Neural progenitor cell (in vitro differentiated cells): ENCODE measurements at regions not wholly inside any gene's neighbourhood (a gene's known extent, or its start where the extent isn't known, plus 50 kb on each side); places are given as distances from the start of the nearest gene placed in this dataset.

Experiments used
- DNase-seq: peaks from one replicate; pipeline ENCODE4 v3.0.0-alpha.2; 2016; ENCODE audit warnings: low spot score
- H2AFZ ChIP-seq: fragments of 200-600 bp; sonication (generic); replicated peaks from 2 replicates; pipeline ENCODE4 v1.6.1; 2016; ENCODE audit warnings: antibody characterized with exemption
- H3F3A ChIP-seq: fragments of 200-600 bp; sonication (generic); 2 replicates; pipeline ENCODE4 v1.6.1; 2016; ENCODE audit warnings: antibody characterized with exemption, low read depth
- H3K27ac ChIP-seq: fragments of 200-600 bp; sonication (generic); 2 replicates; pipeline ENCODE4 v1.5.1; 2016; ENCODE audit warnings: mild to moderate bottlenecking
- H3K27me3 ChIP-seq: fragments of 200-600 bp; sonication (generic); 2 replicates; pipeline ENCODE4 v1.6.1; 2016; ENCODE audit warnings: mild to moderate bottlenecking, moderate library complexity
- H3K36me3 ChIP-seq: fragments of 200-600 bp; sonication (generic); 2 replicates; pipeline ENCODE4 v1.5.1; 2016
- H3K4me1 ChIP-seq: fragments of 200-600 bp; sonication (generic); 2 replicates; pipeline ENCODE4 v1.6.1; 2016; ENCODE audit warnings: mixed run types
- H3K4me2 ChIP-seq: fragments of 200-600 bp; sonication (generic); 2 replicates; pipeline ENCODE4 v1.6.1; 2016
- H3K4me3 ChIP-seq: fragments of 200-600 bp; sonication (generic); 2 replicates; pipeline ENCODE4 v1.5.1; 2016
- H3K79me2 ChIP-seq: fragments of 200-600 bp; sonication (generic); 2 replicates; pipeline ENCODE4 v1.6.1; 2016; ENCODE audit warnings: low read depth
- H3K9ac ChIP-seq: fragments of 200-600 bp; sonication (generic); 2 replicates; pipeline ENCODE4 v1.6.1; 2016
- H3K9me3 ChIP-seq: fragments of 200-600 bp; sonication (generic); 2 replicates; pipeline ENCODE4 v1.5.1; 2016; ENCODE audit warnings: low read depth
- H4K20me1 ChIP-seq: fragments of 200-600 bp; sonication (generic); 2 replicates; pipeline ENCODE4 v1.6.1; 2016; ENCODE audit warnings: low read depth
- H3K27ac Mint-ChIP-seq: 3 replicates; pipeline ENCODE4 v1.8.0; 2021; ENCODE audit warnings: mixed read lengths
- H3K27me3 Mint-ChIP-seq: 2 replicates; pipeline ENCODE4 v1.8.0; 2022; ENCODE audit warnings: low read depth, mild to moderate bottlenecking, inconsistent platforms, moderate library complexity, mixed read lengths; ENCODE audit not compliant: insufficient read depth
- H3K36me3 Mint-ChIP-seq: 3 replicates; pipeline ENCODE4 v1.8.0; 2021; ENCODE audit warnings: mixed read lengths
- H3K4me1 Mint-ChIP-seq: 3 replicates; pipeline ENCODE4 v1.8.0; 2021; ENCODE audit warnings: mixed read lengths
- H3K4me3 Mint-ChIP-seq: 3 replicates; pipeline ENCODE4 v1.8.0; 2021; ENCODE audit warnings: mild to moderate bottlenecking, moderate library complexity, mixed read lengths
- H3K9me3 Mint-ChIP-seq: 3 replicates; pipeline ENCODE4 v1.8.0; 2020; ENCODE audit warnings: mixed read lengths
- CTCF ChIP-seq: fragments of 200-600 bp; sonication (generic); IDR thresholded peaks from 2 replicates; pipeline ENCODE4 v1.5.1; 2017; ENCODE audit warnings: antibody characterized with exemption, mild to moderate bottlenecking
- EZH2 ChIP-seq: fragments of 200-600 bp; sonication (generic); IDR thresholded peaks from 2 replicates; pipeline ENCODE4 v1.6.1; 2017; ENCODE audit warnings: antibody characterized with exemption, mild to moderate bottlenecking, moderate library complexity
- EZH2phosphoT487 ChIP-seq: fragments of 200-600 bp; sonication (generic); IDR thresholded peaks from 2 replicates; pipeline ENCODE4 v1.6.1; 2017; ENCODE audit warnings: antibody characterized with exemption

- Mint-ChIP-seq H3K4me3 (no peak overlapping the region), H3K9me3 (no peaks in the 10 kb centered on the region), H3K36me3 (no peaks in the 10 kb centered on the region), H3K4me1 (no peaks in the 10 kb centered on the region), H3K27me3 (no peaks in the 10 kb centered on the region), H3K27ac (no peak overlapping the region)
- Histone ChIP-seq H3K9ac (no peak overlapping the region), H2AFZ (no peak overlapping the region), H3K9me3 (no peaks in the 10 kb centered on the region), H3K36me3 (no peaks in the 10 kb centered on the region), H3K79me2 (no peaks in the 10 kb centered on the region), H3K27me3 (no peaks in the 10 kb centered on the region), H4K20me1 (no peaks in the 10 kb centered on the region), H3K27ac (no peak overlapping the region), H3F3A (no peaks in the 10 kb centered on the region), H3K4me1 (no peaks in the 10 kb centered on the region), H3K4me3 (no peak overlapping the region), H3K4me2 (no peak overlapping the region)
- no peak for DNase-seq
- no peak for TF ChIP-seq EZH2phosphoT487
Measured at GRCh38 chr3:189389346-189389745, 217.6 kb downstream of the TPRG1 start.

- no peaks in the 10 kb centered on the region for H3K4me1 ChIP-seq
- no peak overlapping the region for H3K4me2 ChIP-seq
- no peak overlapping the region for H3K9ac ChIP-seq
- H3K9me3 Mint-ChIP-seq, result no peaks in the 10 kb centered on the region
- H3K4me3 ChIP-seq, result no peak overlapping the region
- H3K79me2 ChIP-seq, result no peaks in the 10 kb centered on the region
- H3K36me3 ChIP-seq, result no peaks in the 10 kb centered on the region
- no peaks in the 10 kb centered on the region for H4K20me1 ChIP-seq
- no peaks in the 10 kb centered on the region for H3K4me1 Mint-ChIP-seq
- no peaks in the 10 kb centered on the region for H3K9me3 ChIP-seq
- no peak for DNase-seq
- H3K36me3 Mint-ChIP-seq, result no peaks in the 10 kb centered on the region
- no peak overlapping the region for H2AFZ ChIP-seq
- H3K27ac ChIP-seq, result no peak overlapping the region
- no peaks in the 10 kb centered on the region for H3K27me3 ChIP-seq
- H3K27ac Mint-ChIP-seq, result no peak overlapping the region
- H3F3A ChIP-seq, result no peaks in the 10 kb centered on the region
- H3K27me3 Mint-ChIP-seq, result peaks cover 3% of the 10 kb centered on the region
- TF ChIP-seq EZH2 (no peak), CTCF (no peak), EZH2phosphoT487 (no peak)
- no peak overlapping the region for H3K4me3 Mint-ChIP-seq
Measured at GRCh38 chr3:189393598-189393997, 221.8 kb downstream of the TPRG1 start.

GRCh38 chr3:189394599-189395121 is 222.9 kb downstream of the TPRG1 start:
- Histone ChIP-seq H3K4me3 (no peak overlapping the region), H3K4me2 (no peak overlapping the region), H3K27me3 (no peaks in the 10 kb centered on the region), H3K27ac (no peak overlapping the region), H2AFZ (no peak overlapping the region), H3K9me3 (no peaks in the 10 kb centered on the region), H3K4me1 (no peaks in the 10 kb centered on the region), H3K36me3 (no peaks in the 10 kb centered on the region), H3K79me2 (no peaks in the 10 kb centered on the region), H4K20me1 (no peaks in the 10 kb centered on the region), H3K9ac (no peak overlapping the region), H3F3A (no peaks in the 10 kb centered on the region)
- no peak overlapping the region for H3K27ac Mint-ChIP-seq
- DNase-seq, result no peak
- peaks cover 3% of the 10 kb centered on the region for H3K27me3 Mint-ChIP-seq
- H3K36me3 Mint-ChIP-seq, result no peaks in the 10 kb centered on the region
- no peaks in the 10 kb centered on the region for H3K9me3 Mint-ChIP-seq
- no peak for TF ChIP-seq EZH2phosphoT487
- no peak for TF ChIP-seq EZH2
- TF ChIP-seq CTCF, result no peak
- no peak overlapping the region for H3K4me3 Mint-ChIP-seq
- no peaks in the 10 kb centered on the region for H3K4me1 Mint-ChIP-seq

- Mint-ChIP-seq H3K27ac (no peak overlapping the region), H3K36me3 (no peaks in the 10 kb centered on the region), H3K27me3 (peaks cover 3% of the 10 kb centered on the region), H3K4me1 (no peaks in the 10 kb centered on the region), H3K4me3 (no peak overlapping the region), H3K9me3 (no peaks in the 10 kb centered on the region)
- H3F3A ChIP-seq, result no peaks in the 10 kb centered on the region
- H3K4me2 ChIP-seq, result no peak overlapping the region
- H3K9ac ChIP-seq, result no peak overlapping the region
- no peak overlapping the region for H3K4me3 ChIP-seq
- no peaks in the 10 kb centered on the region for H3K27me3 ChIP-seq
- no peak for TF ChIP-seq CTCF
- TF ChIP-seq EZH2phosphoT487, result no peak
- no peak for TF ChIP-seq EZH2
- DNase-seq, result no peak
- no peak overlapping the region for H3K27ac ChIP-seq
- H4K20me1 ChIP-seq, result no peaks in the 10 kb centered on the region
- no peaks in the 10 kb centered on the region for H3K4me1 ChIP-seq
- no peaks in the 10 kb centered on the region for H3K79me2 ChIP-seq
- no peak overlapping the region for H2AFZ ChIP-seq
- H3K9me3 ChIP-seq, result no peaks in the 10 kb centered on the region
- no peaks in the 10 kb centered on the region for H3K36me3 ChIP-seq
Measured at GRCh38 chr3:189395825-189396224, 224.1 kb downstream of the TPRG1 start.
